GM19455 (cell line): ENCODE measurements at regions not wholly inside any gene's neighbourhood (a gene's known extent, or its start where the extent isn't known, plus 50 kb on each side); places are given as distances from the start of the nearest gene placed in this dataset.

ENCODE experiments used
- ATAC-seq: cut with Tn5 transposase; IDR thresholded peaks from one replicate; pipeline ENCODE4 v1.9.1; 2021; ENCODE audit not compliant: unreplicated experiment

- no peak for ATAC-seq
Observed at GRCh38 chr22:49178246-49179005, 649.2 kb downstream of the BRD1 start.

GRCh38 chr22:49177666-49178065 lies 650.0 kb downstream of the BRD1 start:
- ATAC-seq = no peak

- no peak for ATAC-seq
Observed at GRCh38 chr22:49176956-49177355, 650.7 kb downstream of the BRD1 start.

- no peak for ATAC-seq
Observed at GRCh38 chr22:49170053-49170452, 657.6 kb downstream of the BRD1 start.

GRCh38 chr22:49169074-49169744 lies 658.5 kb downstream of the BRD1 start:
- ATAC-seq = no peak

GRCh38 chr22:49168219-49168813 lies 659.4 kb downstream of the BRD1 start:
- no peak for ATAC-seq

- ATAC-seq = no peak
Observed at GRCh38 chr22:49166746-49167145, 660.9 kb downstream of the BRD1 start.

GRCh38 chr22:49166211-49166610 lies 661.5 kb downstream of the BRD1 start:
- no peak for ATAC-seq

GRCh38 chr22:49164773-49165320 lies 662.8 kb downstream of the BRD1 start:
- no peak for ATAC-seq

GRCh38 chr22:49163960-49164690 lies 663.5 kb downstream of the BRD1 start:
- no peak for ATAC-seq

GRCh38 chr22:49163258-49163959 lies 664.3 kb downstream of the BRD1 start:
- ATAC-seq = no peak

- no peak for ATAC-seq
Observed at GRCh38 chr22:49162841-49163240, 664.8 kb downstream of the BRD1 start.

GRCh38 chr22:49161002-49161850 lies 666.4 kb downstream of the BRD1 start:
- no peak for ATAC-seq

GRCh38 chr22:49160261-49161001 lies 667.2 kb downstream of the BRD1 start:
- no peak for ATAC-seq

- no peak for ATAC-seq
Observed at GRCh38 chr22:49159711-49160110, 668.0 kb downstream of the BRD1 start.

GRCh38 chr22:49158741-49159564 lies 668.7 kb downstream of the BRD1 start:
- ATAC-seq = no peak

- no peak for ATAC-seq
Observed at GRCh38 chr22:49157529-49158339, 669.9 kb downstream of the BRD1 start.
